Left kidney (tissue), 1 donor: ENCODE measurements at regions not wholly inside any gene's neighbourhood (a gene's known extent, or its start where the extent isn't known, plus 50 kb on each side); places are given as distances from the start of the nearest gene placed in this dataset.
A peak's percentile ranks its signal among the peaks of the same experiment; 100 is the strongest.

Source experiments
- DNase-seq: peaks from one replicate; pipeline ENCODE4 v3.0.0-alpha.2; 2013

DNA sequence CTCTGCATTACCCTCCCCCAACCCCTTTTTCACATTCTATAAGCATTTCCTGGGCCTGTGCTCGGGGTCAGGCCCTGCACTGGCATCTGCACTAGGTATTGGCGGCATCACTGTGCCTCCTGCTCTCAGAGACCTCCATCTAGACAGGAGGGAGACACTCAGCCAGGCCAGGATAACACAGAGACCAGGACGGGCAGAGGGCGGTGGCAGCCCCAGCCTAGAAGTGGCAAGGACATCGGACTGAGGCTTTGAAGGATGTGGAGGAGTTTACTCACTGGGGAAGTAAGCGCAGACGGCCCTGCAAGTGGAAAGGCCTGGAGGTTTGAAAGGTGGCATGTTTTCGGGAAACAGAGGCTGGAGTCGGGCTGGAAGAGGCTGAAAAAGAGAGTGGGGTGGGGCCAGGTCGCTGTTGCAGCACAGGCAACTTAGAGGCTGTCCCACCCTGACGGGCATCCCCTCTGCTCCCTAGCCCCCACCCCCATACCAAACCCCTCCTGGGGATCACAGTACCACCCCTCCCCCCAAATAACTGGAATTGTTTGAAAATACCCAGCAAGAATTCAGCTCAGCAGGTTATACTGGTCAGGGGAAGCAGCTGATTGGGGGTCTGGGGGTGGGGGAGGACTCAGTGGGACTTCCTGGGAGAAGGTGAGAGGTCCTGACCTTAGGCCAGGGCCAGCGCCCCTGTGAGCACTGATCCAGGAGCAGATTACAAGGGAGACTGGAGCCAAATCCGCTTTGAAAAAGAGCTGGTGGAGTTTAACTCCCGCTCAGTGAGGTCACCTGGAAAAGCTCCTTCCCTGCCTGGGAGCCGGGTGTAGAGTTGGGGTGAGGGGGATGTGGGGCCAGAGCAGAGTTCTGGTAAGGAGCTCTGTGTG, 121.8 kb upstream of the WNT4 start:
- DNase-seq, result no peak

GRCh38 chr1:22266141-22266540, 123.2 kb upstream of the WNT4 start:
- DNase-seq, result no peak

GRCh38 chr1:22267413-22268175, 124.7 kb upstream of the WNT4 start:
- DNase-seq, result peak; percentile 79

DNA sequence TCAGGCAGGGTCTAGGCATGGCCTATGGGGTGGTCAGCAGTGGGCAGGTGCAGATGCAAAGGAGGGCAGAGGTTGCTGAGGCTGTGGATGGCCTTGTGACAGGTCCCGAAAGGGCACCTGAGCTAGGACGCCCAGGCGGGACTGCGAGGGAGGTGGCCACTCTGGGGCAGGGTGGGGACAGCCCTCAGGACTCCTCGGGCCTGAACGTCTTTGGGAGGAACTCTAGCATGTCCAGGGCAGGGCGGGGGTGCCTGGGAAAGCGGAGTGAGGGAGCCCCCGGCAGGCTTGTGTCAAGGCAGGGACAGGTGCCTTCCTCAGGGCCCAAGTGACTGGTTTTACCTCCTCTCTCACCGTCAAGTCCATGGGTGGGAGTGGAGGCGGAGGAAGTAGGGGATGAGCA, 125.4 kb upstream of the WNT4 start:
- no peak for DNase-seq

DNA sequence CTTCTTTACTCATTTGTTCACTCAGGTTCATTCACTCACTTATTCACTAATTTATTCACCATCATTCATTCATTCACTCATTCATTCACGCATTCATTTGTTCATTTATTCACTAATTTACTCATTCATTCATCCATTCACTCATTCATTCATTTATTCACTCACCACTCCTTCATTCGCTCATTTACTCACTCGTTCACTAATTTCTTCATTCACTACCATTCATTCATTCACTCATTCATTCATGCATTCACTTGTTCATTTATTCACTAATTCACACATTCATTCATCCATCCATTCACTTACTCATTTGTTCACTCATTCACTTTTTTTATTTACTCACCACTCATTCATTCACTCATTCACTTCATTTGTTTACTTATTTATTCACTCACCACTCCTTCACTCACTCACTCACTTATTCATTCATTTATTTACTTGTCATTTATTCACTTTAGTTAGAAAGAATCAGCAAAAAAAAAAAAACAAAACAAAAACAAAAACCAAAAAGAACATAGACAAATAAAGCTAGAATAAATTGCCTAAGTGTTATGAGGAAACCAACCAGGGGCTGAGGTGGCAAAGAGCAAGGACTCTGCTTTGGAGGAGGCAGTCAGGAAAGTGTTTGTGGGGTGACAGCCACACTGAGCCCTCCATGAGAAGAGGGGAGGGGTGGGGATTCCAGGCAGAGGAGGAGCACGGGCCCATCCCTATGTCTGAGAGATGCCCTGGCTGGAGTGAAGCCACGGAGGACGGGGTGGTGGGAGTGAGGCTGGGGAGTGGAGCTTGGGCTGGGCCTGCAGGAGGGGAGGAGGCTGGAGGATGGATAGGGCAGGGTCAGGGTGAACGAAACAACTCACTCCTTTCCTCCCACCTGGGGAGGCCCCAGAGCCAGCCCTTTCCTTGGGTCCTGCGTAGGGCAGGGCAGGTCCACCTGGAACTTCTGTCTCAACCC, 129.2 kb upstream of the WNT4 start:
- DNase-seq, result no peak

DNA sequence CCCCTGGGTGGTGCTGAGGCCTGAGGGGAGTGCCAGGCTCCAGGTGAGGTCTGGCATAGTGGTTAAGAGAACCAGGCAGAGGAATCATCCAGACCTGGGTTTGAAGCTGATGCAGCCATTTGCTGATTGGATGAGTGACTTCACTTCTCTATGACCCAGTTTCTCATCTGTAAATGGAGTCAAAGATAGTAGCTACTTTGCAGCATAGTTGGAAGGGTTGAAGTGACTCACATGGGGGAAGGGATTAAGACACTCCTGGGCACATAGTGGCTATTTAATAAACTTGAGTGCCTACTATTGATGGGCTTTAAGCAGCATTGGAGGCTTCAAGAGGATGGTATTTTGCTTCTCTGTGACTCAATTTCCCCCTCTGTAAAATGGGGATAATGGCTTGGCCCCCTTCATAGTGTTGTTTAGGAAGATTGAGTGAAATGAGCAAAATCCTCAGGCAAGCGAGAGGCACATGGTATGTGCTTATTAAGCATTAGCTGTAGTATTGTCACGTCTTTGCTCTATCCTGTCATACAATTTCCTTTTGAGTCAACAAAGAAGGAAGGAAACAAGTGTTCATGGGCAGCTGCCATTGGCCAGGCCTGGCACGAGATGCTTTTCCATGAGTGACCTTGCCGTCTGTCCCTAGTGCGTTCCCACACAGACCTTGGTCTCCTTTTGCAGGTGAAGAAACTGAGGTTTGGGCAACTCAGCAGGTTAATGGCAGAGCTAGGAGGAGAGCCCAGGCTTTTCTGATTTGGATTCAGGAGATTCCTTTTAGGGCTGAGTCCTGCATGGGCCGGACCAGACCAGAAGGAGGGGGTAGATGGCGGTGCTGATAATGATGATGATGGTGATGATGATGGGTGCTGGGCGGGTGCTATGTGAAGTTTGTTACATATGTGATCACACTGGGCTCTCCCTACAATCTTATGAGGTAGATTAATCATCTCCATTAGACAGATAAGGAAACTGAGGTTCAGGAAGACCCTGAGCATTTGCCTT, 131.1 kb upstream of the WNT4 start:
- no peak for DNase-seq

- DNase-seq, result peak; percentile 56
These were observed 132.3 kb upstream of the WNT4 start for GRCh38 chr1:22275167-22275566.

- no peak for DNase-seq
These were observed 132.9 kb upstream of the WNT4 start for GRCh38 chr1:22275626-22276395.

GRCh38 chr1:22276396-22276748, 133.5 kb upstream of the WNT4 start:
- no peak for DNase-seq

- no peak for DNase-seq
These were observed 134.8 kb upstream of the WNT4 start for GRCh38 chr1:22277662-22278061.

- DNase-seq, result no peak
These were observed 136.8 kb upstream of the WNT4 start for GRCh38 chr1:22279735-22280134.

DNA sequence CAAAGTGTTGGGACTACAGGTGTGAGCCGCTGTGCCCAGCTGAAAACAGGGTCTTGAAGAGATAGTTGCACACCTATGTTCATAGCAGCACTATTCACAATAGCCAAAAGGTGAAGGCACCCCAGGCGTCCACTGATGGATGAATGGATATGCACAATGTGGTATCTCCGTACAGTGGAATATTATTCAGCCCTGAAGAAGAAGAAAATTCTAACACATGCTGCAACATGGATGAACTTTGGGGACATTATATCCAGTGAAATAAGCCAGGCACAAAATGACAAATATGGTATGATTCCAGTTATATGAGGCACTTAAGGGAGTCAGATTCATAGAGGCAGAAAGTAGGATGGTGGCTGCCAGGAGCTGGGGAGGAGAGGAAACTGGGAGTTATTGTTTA, 137.6 kb upstream of the WNT4 start:
- DNase-seq, result no peak

DNA sequence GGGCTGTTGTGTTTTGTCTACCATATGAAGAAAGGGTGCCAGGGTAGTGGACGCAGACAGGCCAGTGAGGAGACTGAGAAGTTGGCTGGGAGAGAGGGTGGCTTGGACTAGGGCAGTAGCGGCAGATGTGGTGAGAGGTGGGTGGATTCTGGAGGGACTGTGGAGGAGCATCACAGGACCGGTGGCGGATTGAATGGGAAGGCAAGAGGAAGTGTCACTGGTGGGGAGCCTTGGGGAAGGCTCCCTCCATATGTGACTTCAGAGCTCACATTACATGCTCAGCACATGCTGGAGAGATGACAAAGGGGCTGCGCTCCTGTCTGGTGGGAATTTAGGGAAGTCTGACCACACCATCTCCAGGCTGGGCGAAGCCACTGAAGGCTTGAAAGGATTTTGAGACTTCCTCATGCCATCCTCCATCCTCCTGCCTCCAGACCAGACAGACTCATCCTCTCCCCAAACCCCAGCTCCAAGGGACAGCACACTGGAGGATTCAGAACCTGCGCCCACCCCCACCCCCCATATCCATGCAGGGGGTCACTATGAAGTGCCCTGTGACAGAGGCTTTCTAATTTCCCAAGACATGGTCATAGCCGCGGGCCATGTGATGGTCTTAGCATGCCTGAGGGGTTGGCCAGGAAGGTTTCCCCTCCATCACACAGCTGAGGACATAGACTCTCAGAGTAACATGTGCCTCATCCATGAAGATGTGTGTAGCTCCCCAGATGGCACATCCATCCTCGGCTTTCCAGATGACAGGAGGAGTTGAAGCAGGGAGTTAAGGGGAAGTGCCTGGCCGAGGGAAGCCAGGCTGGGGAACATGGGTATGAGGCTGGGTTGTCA, 138.8 kb upstream of the WNT4 start:
- DNase-seq, result no peak

DNA sequence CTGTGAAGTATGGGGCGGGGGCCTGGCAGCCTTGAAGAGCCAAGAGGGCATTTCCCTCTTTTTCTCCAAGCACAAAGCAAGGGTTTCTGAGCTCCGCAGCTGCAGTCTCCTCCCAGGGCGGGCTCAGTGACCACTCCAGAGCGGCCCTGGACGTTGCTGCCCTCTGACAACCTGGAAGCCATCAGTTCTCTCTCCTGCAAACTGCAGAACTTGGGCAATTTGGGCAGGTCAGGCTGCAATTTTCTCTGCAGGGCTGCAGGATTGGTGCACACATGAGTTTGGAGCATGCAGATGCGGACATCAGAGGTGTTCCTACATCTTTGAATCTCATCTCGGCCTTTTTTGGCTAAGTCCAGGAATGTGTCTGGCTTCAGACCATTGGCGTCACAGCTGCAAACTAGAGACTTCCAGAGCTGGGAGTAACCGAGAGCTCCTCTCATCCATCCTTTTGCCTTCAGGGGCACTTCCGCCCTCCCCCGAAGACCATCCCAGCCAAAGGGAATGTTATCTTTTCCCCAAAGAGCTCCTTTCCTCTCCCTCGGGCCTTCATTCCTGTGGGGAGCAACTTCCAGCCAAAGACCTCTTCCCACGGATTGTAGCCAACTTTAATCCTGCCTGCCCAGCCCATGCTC, 139.6 kb upstream of the WNT4 start:
- no peak for DNase-seq

- no peak for DNase-seq
These were observed 140.7 kb upstream of the WNT4 start for GRCh38 chr1:22283596-22283995.

GRCh38 chr1:22284236-22284635, 141.3 kb upstream of the WNT4 start:
- DNase-seq, result no peak

- DNase-seq, result no peak
These were observed 142.1 kb upstream of the WNT4 start for GRCh38 chr1:22284906-22285548.
